WI38 (cell line): ENCODE measurements at regions not wholly inside any gene's neighbourhood (a gene's known extent, or its start where the extent isn't known, plus 50 kb on each side); places are given as distances from the start of the nearest gene placed in this dataset.

Experiments used
- H3K4me3 ChIP-seq: 2 replicates; pipeline ENCODE4 v1.5.1; 2011; ENCODE audit warnings: low read depth, mild to moderate bottlenecking, control low read depth, low read length
- TF ChIP-seq, protein P1 (sequence below): IDR thresholded peaks from 2 replicates; pipeline ENCODE4 v1.5.1; 2012; ENCODE audit warnings: low read depth, mild to moderate bottlenecking, control low read depth, low read length

GRCh38 chr4:156710365-156711192 lies 261.0 kb downstream of the PDGFC start:
- H3K4me3 ChIP-seq: no peak overlapping the region
- TF ChIP-seq, protein P1, sequence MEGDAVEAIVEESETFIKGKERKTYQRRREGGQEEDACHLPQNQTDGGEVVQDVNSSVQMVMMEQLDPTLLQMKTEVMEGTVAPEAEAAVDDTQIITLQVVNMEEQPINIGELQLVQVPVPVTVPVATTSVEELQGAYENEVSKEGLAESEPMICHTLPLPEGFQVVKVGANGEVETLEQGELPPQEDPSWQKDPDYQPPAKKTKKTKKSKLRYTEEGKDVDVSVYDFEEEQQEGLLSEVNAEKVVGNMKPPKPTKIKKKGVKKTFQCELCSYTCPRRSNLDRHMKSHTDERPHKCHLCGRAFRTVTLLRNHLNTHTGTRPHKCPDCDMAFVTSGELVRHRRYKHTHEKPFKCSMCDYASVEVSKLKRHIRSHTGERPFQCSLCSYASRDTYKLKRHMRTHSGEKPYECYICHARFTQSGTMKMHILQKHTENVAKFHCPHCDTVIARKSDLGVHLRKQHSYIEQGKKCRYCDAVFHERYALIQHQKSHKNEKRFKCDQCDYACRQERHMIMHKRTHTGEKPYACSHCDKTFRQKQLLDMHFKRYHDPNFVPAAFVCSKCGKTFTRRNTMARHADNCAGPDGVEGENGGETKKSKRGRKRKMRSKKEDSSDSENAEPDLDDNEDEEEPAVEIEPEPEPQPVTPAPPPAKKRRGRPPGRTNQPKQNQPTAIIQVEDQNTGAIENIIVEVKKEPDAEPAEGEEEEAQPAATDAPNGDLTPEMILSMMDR: no peak

GRCh38 chr4:156705311-156705710 lies 266.3 kb downstream of the PDGFC start:
- TF ChIP-seq, protein P1: no peak
- H3K4me3 ChIP-seq: no peak overlapping the region

DNA sequence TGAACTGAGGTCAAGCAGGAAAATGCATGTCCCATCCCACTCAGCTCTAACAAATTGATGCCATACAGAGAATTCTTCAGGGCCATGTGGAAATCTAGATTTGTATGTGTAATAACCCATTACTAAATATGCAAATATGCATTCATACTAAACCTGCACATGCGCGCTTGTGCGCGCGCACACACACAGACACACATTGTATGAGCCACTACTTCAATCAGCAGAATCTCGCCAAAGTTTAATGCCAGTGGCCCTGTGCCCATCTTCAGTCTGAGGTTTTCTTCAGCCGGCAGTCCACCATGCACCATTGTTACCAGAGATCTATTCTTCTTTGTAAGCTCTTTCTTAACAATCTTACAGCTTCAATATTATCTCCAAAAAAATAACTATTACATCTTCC lies 276.4 kb downstream of the PDGFC start:
- no peak overlapping the region for H3K4me3 ChIP-seq
- TF ChIP-seq, protein P1: no peak

DNA sequence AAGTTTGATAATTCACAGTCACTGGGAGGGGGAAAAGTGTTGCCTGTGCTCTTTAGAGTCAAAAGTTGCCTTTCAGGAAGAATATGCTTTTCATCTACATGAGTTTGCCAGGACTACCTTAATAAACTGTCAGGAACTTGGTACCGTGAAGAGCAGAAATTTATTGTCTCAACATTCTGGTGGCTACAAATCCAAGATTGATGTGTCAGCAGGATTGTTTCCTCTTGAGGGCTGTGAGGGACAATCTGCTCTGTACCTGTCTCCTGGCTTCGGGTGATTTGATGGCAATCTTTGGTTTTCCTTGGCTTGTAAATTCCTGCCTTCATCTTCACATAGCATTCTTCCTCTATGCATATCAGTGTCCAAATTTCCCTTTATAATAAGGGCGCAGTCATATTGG lies 277.2 kb downstream of the PDGFC start:
- TF ChIP-seq, protein P1: no peak

GRCh38 chr4:156693557-156693956 lies 278.0 kb downstream of the PDGFC start:
- TF ChIP-seq, protein P1: no peak
- no peak overlapping the region for H3K4me3 ChIP-seq

More for the DNA sequence above, 277.2 kb downstream of the PDGFC start:
- H3K4me3 ChIP-seq: no peak overlapping the region

GRCh38 chr4:156692016-156692415 lies 279.6 kb downstream of the PDGFC start:
- H3K4me3 ChIP-seq: no peak overlapping the region
- TF ChIP-seq, protein P1: no peak

DNA sequence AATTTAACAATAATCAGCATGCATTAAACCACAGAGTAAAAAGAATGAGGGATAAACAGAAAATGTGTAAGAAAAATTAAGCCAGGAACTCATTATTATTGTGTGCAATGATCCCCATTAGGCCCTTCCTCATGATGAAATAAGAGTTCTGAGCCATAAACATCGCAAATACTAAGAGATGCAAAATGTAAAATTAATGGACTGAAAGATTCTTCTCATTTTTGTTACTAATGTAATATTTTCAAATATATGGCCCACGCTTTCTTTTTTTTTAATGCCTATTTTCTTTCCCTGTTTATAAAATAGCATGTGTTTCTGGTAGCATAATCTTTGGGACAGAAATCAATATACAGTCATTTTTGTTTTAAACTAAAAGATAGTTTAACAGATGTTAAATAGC lies 281.0 kb downstream of the PDGFC start:
- TF ChIP-seq, protein P1: no peak
- H3K4me3 ChIP-seq: no peak overlapping the region
